HEK293 (cell line): ENCODE measurements at regions not wholly inside any gene's neighbourhood (a gene's known extent, or its start where the extent isn't known, plus 50 kb on each side); places are given as distances from the start of the nearest gene placed in this dataset.

Experiments used
- AEBP2 ChIP-seq: fragments of 450-650 bp; formaldehyde crosslinking; IDR thresholded peaks from 2 replicates; pipeline ENCODE4 v1.5.1; 2016; ENCODE audit warnings: missing biosample characterization, missing genetic modification characterization, borderline replicate concordance
- BCL11B ChIP-seq: fragments of 450-650 bp; formaldehyde crosslinking; IDR thresholded peaks from 2 replicates; pipeline ENCODE4 v1.5.1; 2016; ENCODE audit warnings: low read depth, missing biosample characterization, missing genetic modification characterization
- CTCF ChIP-seq: fragments of 450-650 bp; formaldehyde crosslinking; IDR thresholded peaks from 2 replicates; pipeline ENCODE4 v1.5.1; 2016; ENCODE audit warnings: missing biosample characterization, missing genetic modification characterization
- TSHZ1 ChIP-seq: fragments of 450-650 bp; formaldehyde crosslinking; IDR thresholded peaks from 2 replicates; pipeline ENCODE4 v1.5.1; 2016; ENCODE audit warnings: missing biosample characterization, missing genetic modification characterization, borderline replicate concordance
- YY2 ChIP-seq: fragments of 450-650 bp; formaldehyde crosslinking; IDR thresholded peaks from 2 replicates; pipeline ENCODE4 v1.5.1; 2016; ENCODE audit warnings: missing biosample characterization, missing genetic modification characterization
- ZBTB10 ChIP-seq: fragments of 450-650 bp; formaldehyde crosslinking; IDR thresholded peaks from 2 replicates; pipeline ENCODE4 v1.5.1; 2016; ENCODE audit warnings: missing biosample characterization, missing genetic modification characterization
- ZNF10 ChIP-seq: fragments of 450-650 bp; formaldehyde crosslinking; IDR thresholded peaks from 2 replicates; pipeline ENCODE4 v1.5.1; 2017; ENCODE audit warnings: missing biosample characterization, missing genetic modification characterization
- ZNF138 ChIP-seq: fragments of 450-650 bp; formaldehyde crosslinking; IDR thresholded peaks from 2 replicates; pipeline ENCODE4 v1.5.1; 2016; ENCODE audit warnings: missing biosample characterization, missing genetic modification characterization, borderline replicate concordance
- ZNF146 ChIP-seq: fragments of 450-650 bp; formaldehyde crosslinking; IDR thresholded peaks from 2 replicates; pipeline ENCODE4 v1.5.1; 2016; ENCODE audit warnings: missing biosample characterization, missing genetic modification characterization
- ZNF501 ChIP-seq: fragments of 450-650 bp; formaldehyde crosslinking; IDR thresholded peaks from 2 replicates; pipeline ENCODE4 v1.5.1; 2016; ENCODE audit warnings: missing biosample characterization, missing genetic modification characterization
- ZNF544 ChIP-seq: fragments of 450-650 bp; formaldehyde crosslinking; IDR thresholded peaks from 2 replicates; pipeline ENCODE4 v1.5.0; 2017; ENCODE audit warnings: missing biosample characterization, missing genetic modification characterization
- ZNF600 ChIP-seq: fragments of 450-650 bp; formaldehyde crosslinking; IDR thresholded peaks from 2 replicates; pipeline ENCODE4 v1.5.1; 2016; ENCODE audit warnings: missing biosample characterization, missing genetic modification characterization

- TF ChIP-seq YY2 (tag by site-specific recombination) (no peak), CTCF (no peak), AEBP2 (tag by site-specific recombination) (no peak), ZNF146 (tag by site-specific recombination) (no peak), ZNF10 (tag by site-specific recombination) (no peak), ZNF544 (tag by site-specific recombination) (no peak), ZNF600 (tag by site-specific recombination) (no peak), ZNF138 (tag by site-specific recombination) (no peak), ZBTB10 (tag by site-specific recombination) (no peak), ZNF501 (no peak), TSHZ1 (tag by site-specific recombination) (no peak), BCL11B (tag by site-specific recombination) (no peak)
These were observed 1355.7 kb upstream of the ADGRL2 start for GRCh38 chr1:80445033-80445432.
